Glutamatergic neuron (in vitro differentiated cells): ENCODE measurements at regions not wholly inside any gene's neighbourhood (a gene's known extent, or its start where the extent isn't known, plus 50 kb on each side); places are given as distances from the start of the nearest gene placed in this dataset.

Experiments used
- DNase-seq: peaks from one replicate; pipeline ENCODE4 v3.0.0; 2022
- H3K27ac Mint-ChIP-seq: one replicate; pipeline ENCODE4 v1.8.0; 2020; ENCODE audit warnings: mild to moderate bottlenecking, mixed read lengths, inconsistent platforms; ENCODE audit not compliant: unreplicated experiment
- H3K27me3 Mint-ChIP-seq: one replicate; pipeline ENCODE4 v1.8.0; 2020; ENCODE audit warnings: mild to moderate bottlenecking, moderate library complexity, mixed read lengths, inconsistent platforms; ENCODE audit not compliant: unreplicated experiment
- H3K36me3 Mint-ChIP-seq: one replicate; pipeline ENCODE4 v1.8.0; 2020; ENCODE audit warnings: mild to moderate bottlenecking, mixed read lengths, inconsistent platforms; ENCODE audit not compliant: unreplicated experiment
- H3K4me1 Mint-ChIP-seq: one replicate; pipeline ENCODE4 v1.8.0; 2020; ENCODE audit warnings: mild to moderate bottlenecking, low read depth, mixed read lengths, inconsistent platforms; ENCODE audit not compliant: unreplicated experiment
- H3K4me3 Mint-ChIP-seq: one replicate; pipeline ENCODE4 v1.8.0; 2020; ENCODE audit warnings: mild to moderate bottlenecking, mixed read lengths, inconsistent platforms; ENCODE audit not compliant: unreplicated experiment
- H3K9me3 Mint-ChIP-seq: one replicate; pipeline ENCODE4 v1.8.0; 2020; ENCODE audit warnings: mild to moderate bottlenecking, moderate library complexity, mixed read lengths, inconsistent platforms; ENCODE audit not compliant: unreplicated experiment
- TF ChIP-seq, protein P1 (sequence below): fragments of 200-600 bp; sonication (generic); IDR thresholded peaks from one replicate; pipeline ENCODE4 v1.5.0; 2021; ENCODE audit not compliant: partially characterized antibody, unreplicated experiment

- H3K9me3 Mint-ChIP-seq, result no peaks in the 10 kb centered on the region
- H3K4me1 Mint-ChIP-seq, result no peaks in the 10 kb centered on the region
- no peak overlapping the region for H3K27ac Mint-ChIP-seq
- no peak for DNase-seq
- TF ChIP-seq, protein P1, sequence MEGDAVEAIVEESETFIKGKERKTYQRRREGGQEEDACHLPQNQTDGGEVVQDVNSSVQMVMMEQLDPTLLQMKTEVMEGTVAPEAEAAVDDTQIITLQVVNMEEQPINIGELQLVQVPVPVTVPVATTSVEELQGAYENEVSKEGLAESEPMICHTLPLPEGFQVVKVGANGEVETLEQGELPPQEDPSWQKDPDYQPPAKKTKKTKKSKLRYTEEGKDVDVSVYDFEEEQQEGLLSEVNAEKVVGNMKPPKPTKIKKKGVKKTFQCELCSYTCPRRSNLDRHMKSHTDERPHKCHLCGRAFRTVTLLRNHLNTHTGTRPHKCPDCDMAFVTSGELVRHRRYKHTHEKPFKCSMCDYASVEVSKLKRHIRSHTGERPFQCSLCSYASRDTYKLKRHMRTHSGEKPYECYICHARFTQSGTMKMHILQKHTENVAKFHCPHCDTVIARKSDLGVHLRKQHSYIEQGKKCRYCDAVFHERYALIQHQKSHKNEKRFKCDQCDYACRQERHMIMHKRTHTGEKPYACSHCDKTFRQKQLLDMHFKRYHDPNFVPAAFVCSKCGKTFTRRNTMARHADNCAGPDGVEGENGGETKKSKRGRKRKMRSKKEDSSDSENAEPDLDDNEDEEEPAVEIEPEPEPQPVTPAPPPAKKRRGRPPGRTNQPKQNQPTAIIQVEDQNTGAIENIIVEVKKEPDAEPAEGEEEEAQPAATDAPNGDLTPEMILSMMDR, result no peak
- peaks cover 3% of the 10 kb centered on the region for H3K36me3 Mint-ChIP-seq
- H3K4me3 Mint-ChIP-seq, result no peak overlapping the region
- H3K27me3 Mint-ChIP-seq, result no peaks in the 10 kb centered on the region
Observed at GRCh38 chr9:118252027-118252426, 547.8 kb downstream of the TLR4 start.

GRCh38 chr9:118262191-118262590 lies 558.0 kb downstream of the TLR4 start:
- H3K9me3 Mint-ChIP-seq, result peaks cover 2% of the 10 kb centered on the region
- DNase-seq, result no peak
- H3K27ac Mint-ChIP-seq, result no peak overlapping the region
- no peak overlapping the region for H3K4me3 Mint-ChIP-seq
- H3K4me1 Mint-ChIP-seq, result no peaks in the 10 kb centered on the region
- H3K27me3 Mint-ChIP-seq, result no peaks in the 10 kb centered on the region
- TF ChIP-seq, protein P1, result no peak
- no peaks in the 10 kb centered on the region for H3K36me3 Mint-ChIP-seq

DNA sequence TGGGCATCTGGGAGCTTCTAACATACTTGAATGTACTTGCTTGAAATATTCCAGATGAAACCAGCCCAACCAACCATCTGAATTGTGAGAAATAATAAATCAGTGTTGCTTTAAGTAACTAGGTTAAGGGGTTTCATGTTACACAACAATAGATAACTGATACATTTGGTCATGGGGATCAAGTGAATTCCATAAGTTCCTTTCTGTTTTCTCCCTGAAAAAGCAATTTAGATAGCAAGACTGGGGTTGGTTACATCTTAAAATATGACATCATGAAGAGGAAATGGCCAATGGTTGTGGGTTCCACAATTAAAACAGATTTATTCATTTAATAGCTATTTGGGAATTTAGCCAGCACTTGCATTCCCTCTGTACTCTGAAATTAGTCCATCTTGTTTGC lies 559.7 kb downstream of the TLR4 start:
- H3K9me3 Mint-ChIP-seq, result peaks cover 2% of the 10 kb centered on the region
- H3K4me3 Mint-ChIP-seq, result no peak overlapping the region
- H3K36me3 Mint-ChIP-seq, result no peaks in the 10 kb centered on the region
- no peak overlapping the region for H3K27ac Mint-ChIP-seq
- H3K4me1 Mint-ChIP-seq, result no peaks in the 10 kb centered on the region
- TF ChIP-seq, protein P1, result no peak
- H3K27me3 Mint-ChIP-seq, result no peaks in the 10 kb centered on the region
- DNase-seq, result no peak

DNA sequence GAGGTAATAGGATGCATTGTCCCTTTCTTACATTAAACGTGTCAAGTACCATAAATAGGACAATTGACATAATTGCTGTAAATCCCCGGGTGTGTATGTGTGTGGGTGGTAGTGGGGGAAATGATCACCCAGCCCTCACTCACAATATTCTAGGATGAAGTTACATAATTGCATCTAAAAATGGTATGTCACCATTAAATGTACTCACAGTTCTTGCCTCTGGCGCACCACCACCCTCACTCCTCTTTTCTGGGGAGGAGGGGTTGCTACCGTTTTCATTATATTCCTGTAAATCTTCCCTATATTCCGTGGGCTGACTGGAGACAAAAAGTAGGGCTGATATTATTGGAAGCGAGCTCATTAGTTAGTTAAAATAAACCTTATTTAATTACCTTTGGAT lies 563.8 kb downstream of the TLR4 start:
- Mint-ChIP-seq H3K27ac (no peak overlapping the region), H3K36me3 (no peaks in the 10 kb centered on the region), H3K27me3 (no peaks in the 10 kb centered on the region), H3K4me3 (no peak overlapping the region), H3K4me1 (no peaks in the 10 kb centered on the region), H3K9me3 (no peaks in the 10 kb centered on the region)
- DNase-seq, result no peak
- TF ChIP-seq, protein P1, result no peak

DNA sequence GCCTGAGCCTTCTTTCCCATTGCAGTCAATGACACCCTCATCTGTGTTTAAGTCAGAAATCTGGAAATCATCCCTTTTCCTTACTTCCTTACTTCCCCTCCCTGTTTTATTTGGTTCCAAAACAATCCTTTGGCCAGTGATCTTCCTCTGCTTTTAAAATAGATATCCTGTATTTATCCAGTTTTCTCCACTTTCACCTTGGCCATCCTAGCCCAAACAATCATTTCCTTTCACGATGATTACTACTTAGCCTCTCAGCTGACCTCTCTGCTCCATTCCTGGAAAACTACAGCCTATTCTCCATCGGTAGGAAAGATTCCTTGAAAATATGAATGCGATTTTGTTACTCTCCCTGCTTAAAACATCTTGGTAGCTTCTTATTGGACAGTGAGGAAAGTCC lies 565.4 kb downstream of the TLR4 start:
- H3K27ac Mint-ChIP-seq, result no peak overlapping the region
- H3K4me3 Mint-ChIP-seq, result no peak overlapping the region
- H3K36me3 Mint-ChIP-seq, result no peaks in the 10 kb centered on the region
- H3K27me3 Mint-ChIP-seq, result no peaks in the 10 kb centered on the region
- H3K9me3 Mint-ChIP-seq, result no peaks in the 10 kb centered on the region
- TF ChIP-seq, protein P1, result no peak
- no peaks in the 10 kb centered on the region for H3K4me1 Mint-ChIP-seq
- DNase-seq, result no peak
